Cardiac muscle cell (in vitro differentiated cells and primary cell): ENCODE measurements at regions not wholly inside any gene's neighbourhood (a gene's known extent, or its start where the extent isn't known, plus 50 kb on each side); places are given as distances from the start of the nearest gene placed in this dataset.

ENCODE experiments used
- DNase-seq, 2 donors: peaks; one replicate each; pipeline versions ENCODE4 v3.0.0 to v3.0.0-alpha.2; 2010 to 2017; ENCODE audit warnings: low read depth in 1 of 2, low spot score in 1 of 2
- H3K27ac ChIP-seq: fragments of 200-600 bp; sonication (generic); 2 replicates; pipeline ENCODE4 v1.5.1; 2016
- H3K27me3 ChIP-seq: fragments of 200-600 bp; sonication (generic); 2 replicates; pipeline ENCODE4 v1.6.0; 2016; ENCODE audit warnings: control low read depth
- H3K36me3 ChIP-seq: fragments of 200-600 bp; sonication (generic); 2 replicates; pipeline ENCODE4 v1.5.1; 2016; ENCODE audit warnings: control low read depth
- H3K4me1 ChIP-seq: fragments of 200-600 bp; sonication (generic); 2 replicates; pipeline ENCODE4 v1.8.1; 2017; ENCODE audit warnings: low read depth, mild to moderate bottlenecking, mixed run types
- H3K4me3 ChIP-seq: fragments of 200-600 bp; sonication (generic); 2 replicates; pipeline ENCODE4 v1.5.1; 2016; ENCODE audit warnings: mild to moderate bottlenecking
- H3K9me3 ChIP-seq: fragments of 200-600 bp; sonication (generic); 2 replicates; pipeline ENCODE4 v1.5.1; 2017; ENCODE audit warnings: low read depth, mild to moderate bottlenecking, control low read depth
- CTCF ChIP-seq: IDR thresholded peaks from 2 replicates; pipeline ENCODE4 v1.5.1; 2012; ENCODE audit warnings: low read depth, mild to moderate bottlenecking, low read length

- H3K9me3 ChIP-seq, result no peaks in the 10 kb centered on the region
- H3K36me3 ChIP-seq, result no peaks in the 10 kb centered on the region
- H3K4me1 ChIP-seq, result no peaks in the 10 kb centered on the region
- no peaks in the 10 kb centered on the region for H3K27me3 ChIP-seq
- DNase-seq, result no peak
- TF ChIP-seq CTCF, result no peak
- no peak overlapping the region for H3K4me3 ChIP-seq
- no peak overlapping the region for H3K27ac ChIP-seq
Observed at GRCh38 chr4:17204908-17205307, 306.5 kb upstream of the LDB2 start.

- Histone ChIP-seq H3K4me3 (no peak overlapping the region), H3K4me1 (no peaks in the 10 kb centered on the region), H3K27me3 (no peaks in the 10 kb centered on the region), H3K9me3 (no peaks in the 10 kb centered on the region), H3K27ac (no peak overlapping the region), H3K36me3 (no peaks in the 10 kb centered on the region)
- no peak for DNase-seq
- TF ChIP-seq CTCF, result no peak
Observed at GRCh38 chr4:17203797-17204196, 305.4 kb upstream of the LDB2 start.

GRCh38 chr4:17197070-17197469, 298.6 kb upstream of the LDB2 start:
- Histone ChIP-seq H3K9me3 (no peaks in the 10 kb centered on the region), H3K27ac (no peak overlapping the region), H3K4me1 (no peaks in the 10 kb centered on the region), H3K4me3 (no peak overlapping the region), H3K27me3 (no peaks in the 10 kb centered on the region), H3K36me3 (no peaks in the 10 kb centered on the region)
- no peak for DNase-seq
- TF ChIP-seq CTCF, result no peak

- no peak for DNase-seq
- Histone ChIP-seq H3K27me3 (no peaks in the 10 kb centered on the region), H3K36me3 (no peaks in the 10 kb centered on the region), H3K4me3 (no peak overlapping the region), H3K27ac (no peak overlapping the region), H3K9me3 (no peaks in the 10 kb centered on the region), H3K4me1 (no peaks in the 10 kb centered on the region)
- no peak for TF ChIP-seq CTCF
Observed at GRCh38 chr4:17195461-17196275, 297.2 kb upstream of the LDB2 start.

GRCh38 chr4:17194586-17194985, 296.1 kb upstream of the LDB2 start:
- no peak for DNase-seq
- no peak for TF ChIP-seq CTCF
- Histone ChIP-seq H3K4me1 (no peaks in the 10 kb centered on the region), H3K9me3 (no peaks in the 10 kb centered on the region), H3K27me3 (no peaks in the 10 kb centered on the region), H3K36me3 (no peaks in the 10 kb centered on the region), H3K27ac (no peak overlapping the region), H3K4me3 (no peak overlapping the region)

GRCh38 chr4:17189759-17190158, 291.3 kb upstream of the LDB2 start:
- Histone ChIP-seq H3K27me3 (no peaks in the 10 kb centered on the region), H3K36me3 (no peaks in the 10 kb centered on the region), H3K4me1 (no peaks in the 10 kb centered on the region), H3K9me3 (no peaks in the 10 kb centered on the region), H3K27ac (no peak overlapping the region), H3K4me3 (no peak overlapping the region)
- TF ChIP-seq CTCF, result no peak
- DNase-seq, result no peak
